Breast epithelium (tissue), 3 donors: ENCODE measurements at regions not wholly inside any gene's neighbourhood (a gene's known extent, or its start where the extent isn't known, plus 50 kb on each side); places are given as distances from the start of the nearest gene placed in this dataset.

Experiments
- CTCF ChIP-seq, 3 donors: fragments of 450-650 bp; IDR thresholded peaks; one replicate each; pipeline ENCODE4 v1.5.1; 2016 to 2017; ENCODE audit warnings: antibody characterized with exemption in 3 of 3, mild to moderate bottlenecking in 3 of 3, moderate library complexity in 3 of 3
- POLR2A ChIP-seq: fragments of 450-650 bp; IDR thresholded peaks from one replicate; pipeline ENCODE4 v1.6.1; 2016; ENCODE audit warnings: antibody characterized with exemption, mild to moderate bottlenecking, moderate library complexity

- no peak for TF ChIP-seq CTCF (IDR thresholded peaks at IDR 0.05)
- no peak for TF ChIP-seq POLR2A
Observed at GRCh38 chr3:152724270-152724669, 110.7 kb upstream of the P2RY1 start.
